ENCODE measurements at regions not wholly inside any gene's neighbourhood (a gene's known extent, or its start where the extent isn't known, plus 50 kb on each side); places are given as distances from the start of the nearest gene placed in this dataset.

DNA sequence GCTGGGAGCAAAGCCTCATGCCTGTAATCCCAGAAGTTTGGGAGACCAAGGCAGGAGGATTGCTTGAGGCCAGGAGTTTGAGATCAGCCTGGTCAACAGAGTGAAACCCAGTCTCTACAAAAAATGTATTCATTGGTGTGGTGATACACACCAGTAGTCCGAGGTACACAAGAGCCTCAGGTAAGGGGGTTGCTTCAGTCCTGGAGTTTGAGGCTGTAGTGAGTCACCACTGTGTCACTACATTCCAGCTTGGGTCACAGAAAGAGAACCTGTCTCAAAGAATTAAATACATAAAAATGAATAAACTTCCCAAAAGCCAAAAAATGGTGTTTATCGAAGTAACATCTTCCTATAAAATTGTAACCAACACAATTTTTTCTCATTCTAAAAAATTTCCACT is 568.1 kb upstream of the LINC00305 start:
- Histone ChIP-seq H3K79me1 (ENCODE audit: low read length) (no peaks in the 10 kb centered on the region), H4K12ac (ENCODE audit: low read depth, low read length) (no peak overlapping the region), H3K4ac (ENCODE audit: low read depth, low read length) (no peak overlapping the region), H3K36me3 (ENCODE audit: control insufficient read depth in 1 of 2, insufficient read depth in 2 of 2, low read length in 2 of 2) (no peaks in the 10 kb centered on the region), H4K8ac (ENCODE audit: low read depth, low read length) (no peak overlapping the region), H3K14ac (ENCODE audit: low read length) (no peak overlapping the region), H2AFZ (ENCODE audit: insufficient read depth, low read length, poor library complexity) (no peak overlapping the region), H3K18ac (ENCODE audit: low read length) (no peak overlapping the region), H3K27me3 (ENCODE audit: insufficient read depth, low read length) (no peaks in the 10 kb centered on the region), H2BK12ac (ENCODE audit: low read length) (no peak overlapping the region), H3K79me2 (ENCODE audit: control insufficient read depth, insufficient read depth, low read length, poor library complexity) (no peaks in the 10 kb centered on the region), H2AK5ac (ENCODE audit: low read length) (no peak overlapping the region), H3K9me3 (ENCODE audit: insufficient read depth, low read depth, low read length) (no peaks in the 10 kb centered on the region), H2BK5ac (ENCODE audit: low read depth, low read length, poor library complexity) (no peak overlapping the region), H3K9ac (ENCODE audit: low read length) (no peak overlapping the region), H4K91ac (ENCODE audit: low read depth, low read length) (no peak overlapping the region), H3K23ac (ENCODE audit: low read length) (no peak overlapping the region), H3K4me1 (ENCODE audit: control insufficient read depth in 1 of 2, insufficient read depth in 2 of 2, low read length in 2 of 2) (no peaks in the 10 kb centered on the region), H3K4me2 (ENCODE audit: low read length) (no peak overlapping the region), H3K4me3 (ENCODE audit: low read depth, low read length) (no peak overlapping the region), H2BK120ac (ENCODE audit: insufficient read depth, low read length, poor library complexity) (no peak overlapping the region), H3K27ac (ENCODE audit: low read depth, low read length) (no peak overlapping the region)
- WGBS (ENCODE audit: extremely low coverage, insufficient coverage, insufficient read length): no CpG with 5 or more reads among the region's 2 CpGs
- DNase-seq: no peak

DNA sequence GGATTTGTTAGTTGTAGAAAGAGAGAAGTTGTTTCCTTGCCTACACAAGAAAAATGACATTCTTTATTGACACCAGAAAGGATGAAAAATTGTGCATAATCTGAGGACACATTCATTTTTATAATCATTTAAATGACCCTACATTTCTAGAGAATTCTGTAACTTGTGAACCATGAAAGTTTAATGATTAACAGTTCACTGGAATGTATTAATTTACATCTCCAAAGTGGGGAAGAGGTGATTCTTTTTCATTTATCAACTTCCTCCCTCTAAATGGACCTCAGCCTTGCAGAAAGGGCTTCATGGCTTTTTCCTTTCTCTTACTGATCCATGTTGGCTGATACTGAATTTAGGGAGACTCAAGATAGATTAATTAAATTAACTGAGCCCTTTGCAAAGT is 565.2 kb upstream of the LINC00305 start:
- H3K23ac ChIP-seq (ENCODE audit: low read length): no peak overlapping the region
- H3K27ac ChIP-seq (ENCODE audit: low read depth, low read length): no peak overlapping the region
- no peak overlapping the region for H2BK120ac ChIP-seq (ENCODE audit: insufficient read depth, low read length, poor library complexity)
- no peak for DNase-seq
- H2BK5ac ChIP-seq (ENCODE audit: low read depth, low read length, poor library complexity): no peak overlapping the region
- no peaks in the 10 kb centered on the region for H3K4me1 ChIP-seq (ENCODE audit: control insufficient read depth in 1 of 2, insufficient read depth in 2 of 2, low read length in 2 of 2)
- H3K4me3 ChIP-seq (ENCODE audit: low read depth, low read length): no peak overlapping the region
- no peak overlapping the region for H2BK12ac ChIP-seq (ENCODE audit: low read length)
- H3K18ac ChIP-seq (ENCODE audit: low read length): no peak overlapping the region
- no peaks in the 10 kb centered on the region for H3K27me3 ChIP-seq (ENCODE audit: insufficient read depth, low read length)
- no peaks in the 10 kb centered on the region for H3K79me2 ChIP-seq (ENCODE audit: control insufficient read depth, insufficient read depth, low read length, poor library complexity)
- no peaks in the 10 kb centered on the region for H3K9me3 ChIP-seq (ENCODE audit: insufficient read depth, low read depth, low read length)
- H3K79me1 ChIP-seq (ENCODE audit: low read length): no peaks in the 10 kb centered on the region
- H3K14ac ChIP-seq (ENCODE audit: low read length): no peak overlapping the region
- H3K9ac ChIP-seq (ENCODE audit: low read length): no peak overlapping the region
- no peak overlapping the region for H2AK5ac ChIP-seq (ENCODE audit: low read length)
- H3K4me2 ChIP-seq (ENCODE audit: low read length): no peak overlapping the region
- no peaks in the 10 kb centered on the region for H3K36me3 ChIP-seq (ENCODE audit: control insufficient read depth in 1 of 2, insufficient read depth in 2 of 2, low read length in 2 of 2)
- no peak overlapping the region for H4K91ac ChIP-seq (ENCODE audit: low read depth, low read length)
- H4K8ac ChIP-seq (ENCODE audit: low read depth, low read length): no peak overlapping the region
- no peak overlapping the region for H3K4ac ChIP-seq (ENCODE audit: low read depth, low read length)
- no peak overlapping the region for H4K12ac ChIP-seq (ENCODE audit: low read depth, low read length)
- no peak overlapping the region for H2AFZ ChIP-seq (ENCODE audit: insufficient read depth, low read length, poor library complexity)

DNA sequence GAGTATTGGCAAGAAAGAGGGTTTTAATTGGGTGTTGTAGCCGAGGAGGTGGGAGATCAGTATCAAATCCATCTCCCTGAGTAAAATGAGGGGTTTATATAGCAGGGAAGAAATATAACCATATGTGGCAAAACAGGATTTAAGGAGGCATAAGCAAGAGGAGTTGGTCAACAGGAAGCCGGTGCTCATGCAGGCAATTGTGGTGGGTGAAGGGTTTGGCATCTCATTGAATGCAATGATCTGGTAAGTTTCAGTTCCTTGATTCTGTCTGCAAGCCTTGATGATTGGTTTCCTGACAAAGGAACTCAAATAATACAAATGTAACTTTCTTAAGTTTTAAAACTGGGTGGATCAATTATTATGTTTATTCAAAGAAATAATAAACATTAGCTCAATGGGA is 564.4 kb upstream of the LINC00305 start:
- WGBS (ENCODE audit: extremely low coverage, insufficient coverage, insufficient read length): no CpG with 5 or more reads among the region's 2 CpGs
- H3K27me3 ChIP-seq (ENCODE audit: insufficient read depth, low read length): no peaks in the 10 kb centered on the region
- no peak overlapping the region for H2BK120ac ChIP-seq (ENCODE audit: insufficient read depth, low read length, poor library complexity)
- no peak overlapping the region for H3K4me2 ChIP-seq (ENCODE audit: low read length)
- no peak overlapping the region for H3K4ac ChIP-seq (ENCODE audit: low read depth, low read length)
- H3K23ac ChIP-seq (ENCODE audit: low read length): no peak overlapping the region
- H2BK12ac ChIP-seq (ENCODE audit: low read length): no peak overlapping the region
- H2AK5ac ChIP-seq (ENCODE audit: low read length): no peak overlapping the region
- no peaks in the 10 kb centered on the region for H3K79me1 ChIP-seq (ENCODE audit: low read length)
- no peak overlapping the region for H3K14ac ChIP-seq (ENCODE audit: low read length)
- H2BK5ac ChIP-seq (ENCODE audit: low read depth, low read length, poor library complexity): no peak overlapping the region
- no peak overlapping the region for H3K9ac ChIP-seq (ENCODE audit: low read length)
- H4K8ac ChIP-seq (ENCODE audit: low read depth, low read length): no peak overlapping the region
- H3K79me2 ChIP-seq (ENCODE audit: control insufficient read depth, insufficient read depth, low read length, poor library complexity): no peaks in the 10 kb centered on the region
- H4K91ac ChIP-seq (ENCODE audit: low read depth, low read length): no peak overlapping the region
- H3K36me3 ChIP-seq (ENCODE audit: control insufficient read depth in 1 of 2, insufficient read depth in 2 of 2, low read length in 2 of 2): no peaks in the 10 kb centered on the region
- no peak overlapping the region for H2AFZ ChIP-seq (ENCODE audit: insufficient read depth, low read length, poor library complexity)
- no peak overlapping the region for H3K18ac ChIP-seq (ENCODE audit: low read length)
- DNase-seq: no peak
- no peak overlapping the region for H3K4me3 ChIP-seq (ENCODE audit: low read depth, low read length)
- no peaks in the 10 kb centered on the region for H3K4me1 ChIP-seq (ENCODE audit: control insufficient read depth in 1 of 2, insufficient read depth in 2 of 2, low read length in 2 of 2)
- no peak overlapping the region for H4K12ac ChIP-seq (ENCODE audit: low read depth, low read length)
- no peak overlapping the region for H3K27ac ChIP-seq (ENCODE audit: low read depth, low read length)
- H3K9me3 ChIP-seq (ENCODE audit: insufficient read depth, low read depth, low read length): no peaks in the 10 kb centered on the region

DNA sequence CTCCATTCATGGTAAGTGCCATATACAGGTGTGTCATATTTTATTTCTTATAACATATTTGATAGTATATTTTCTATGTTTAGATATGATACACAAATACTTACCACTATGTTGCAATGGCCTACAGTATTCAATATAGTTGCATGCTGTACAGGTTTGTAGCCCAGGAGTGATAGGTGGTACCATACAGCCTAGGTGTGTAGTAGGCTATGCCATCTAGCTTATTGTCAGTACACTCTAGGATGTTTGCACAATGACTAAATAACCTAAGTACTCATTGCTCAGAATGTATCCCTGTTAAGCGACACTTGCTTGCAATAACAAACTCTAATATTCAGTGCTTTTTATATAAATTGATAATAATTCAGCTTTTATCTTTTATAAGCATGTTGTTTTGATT is 563.1 kb upstream of the LINC00305 start:
- no peaks in the 10 kb centered on the region for H3K27me3 ChIP-seq (ENCODE audit: insufficient read depth, low read length)
- H2BK12ac ChIP-seq (ENCODE audit: low read length): no peak overlapping the region
- H4K12ac ChIP-seq (ENCODE audit: low read depth, low read length): no peak overlapping the region
- H2BK5ac ChIP-seq (ENCODE audit: low read depth, low read length, poor library complexity): no peak overlapping the region
- no peaks in the 10 kb centered on the region for H3K9me3 ChIP-seq (ENCODE audit: insufficient read depth, low read depth, low read length)
- H2AFZ ChIP-seq (ENCODE audit: insufficient read depth, low read length, poor library complexity): no peak overlapping the region
- H3K4ac ChIP-seq (ENCODE audit: low read depth, low read length): no peak overlapping the region
- H3K23ac ChIP-seq (ENCODE audit: low read length): no peak overlapping the region
- H3K18ac ChIP-seq (ENCODE audit: low read length): no peak overlapping the region
- no peak overlapping the region for H2AK5ac ChIP-seq (ENCODE audit: low read length)
- no peak overlapping the region for H3K9ac ChIP-seq (ENCODE audit: low read length)
- no peak overlapping the region for H3K27ac ChIP-seq (ENCODE audit: low read depth, low read length)
- no peaks in the 10 kb centered on the region for H3K36me3 ChIP-seq (ENCODE audit: control insufficient read depth in 1 of 2, insufficient read depth in 2 of 2, low read length in 2 of 2)
- no peak overlapping the region for H3K14ac ChIP-seq (ENCODE audit: low read length)
- DNase-seq: no peak
- H3K4me1 ChIP-seq (ENCODE audit: control insufficient read depth in 1 of 2, insufficient read depth in 2 of 2, low read length in 2 of 2): no peaks in the 10 kb centered on the region
- WGBS (ENCODE audit: extremely low coverage, insufficient coverage, insufficient read length): no CpG with 5 or more reads among the region's 1 CpG
- no peak overlapping the region for H2BK120ac ChIP-seq (ENCODE audit: insufficient read depth, low read length, poor library complexity)
- no peak overlapping the region for H3K4me2 ChIP-seq (ENCODE audit: low read length)
- H3K79me1 ChIP-seq (ENCODE audit: low read length): no peaks in the 10 kb centered on the region
- no peaks in the 10 kb centered on the region for H3K79me2 ChIP-seq (ENCODE audit: control insufficient read depth, insufficient read depth, low read length, poor library complexity)
- H4K8ac ChIP-seq (ENCODE audit: low read depth, low read length): no peak overlapping the region
- H3K4me3 ChIP-seq (ENCODE audit: low read depth, low read length): no peak overlapping the region
- no peak overlapping the region for H4K91ac ChIP-seq (ENCODE audit: low read depth, low read length)

Measured in trophoblast cell (in vitro differentiated cells and primary cell).